8988T (cell line): ENCODE measurements at regions not wholly inside any gene's neighbourhood (a gene's known extent, or its start where the extent isn't known, plus 50 kb on each side); places are given as distances from the start of the nearest gene placed in this dataset.
A peak's percentile ranks its signal among the peaks of the same experiment; 100 is the strongest.

ENCODE experiments used
- DNase-seq: peaks from one replicate; pipeline ENCODE4 v3.0.0; 2011

- no peak for DNase-seq
These were observed 280.4 kb downstream of the TDRD15 start for GRCh38 chr2:21404137-21404536.

- DNase-seq, result no peak
These were observed 281.3 kb downstream of the TDRD15 start for GRCh38 chr2:21404827-21405625.

- DNase-seq, result no peak
These were observed 282.6 kb downstream of the TDRD15 start for GRCh38 chr2:21406386-21406785.

GRCh38 chr2:21406911-21407310, 283.1 kb downstream of the TDRD15 start:
- no peak for DNase-seq

- DNase-seq, result no peak
These were observed 284.1 kb downstream of the TDRD15 start for GRCh38 chr2:21407851-21408250.

GRCh38 chr2:21411741-21412140, 288.0 kb downstream of the TDRD15 start:
- no peak for DNase-seq

GRCh38 chr2:21412944-21413443, 289.2 kb downstream of the TDRD15 start:
- DNase-seq, result no peak

- no peak for DNase-seq
These were observed 291.5 kb downstream of the TDRD15 start for GRCh38 chr2:21415234-21415633.

- DNase-seq, result no peak
These were observed 292.5 kb downstream of the TDRD15 start for GRCh38 chr2:21416226-21416625.

GRCh38 chr2:21418456-21418855, 294.7 kb downstream of the TDRD15 start:
- no peak for DNase-seq

GRCh38 chr2:21420553-21421335, 297.0 kb downstream of the TDRD15 start:
- no peak for DNase-seq

- DNase-seq, result peak; percentile 19
These were observed 298.3 kb downstream of the TDRD15 start for GRCh38 chr2:21422050-21422449.

- no peak for DNase-seq
These were observed 299.2 kb downstream of the TDRD15 start for GRCh38 chr2:21422724-21423522.

- DNase-seq, result no peak
These were observed 300.1 kb downstream of the TDRD15 start for GRCh38 chr2:21423854-21424253.

- no peak for DNase-seq
These were observed 300.6 kb downstream of the TDRD15 start for GRCh38 chr2:21424375-21424774.

GRCh38 chr2:21427606-21428005, 303.8 kb downstream of the TDRD15 start:
- DNase-seq, result no peak

GRCh38 chr2:21428754-21429153, 305.0 kb downstream of the TDRD15 start:
- DNase-seq, result no peak

GRCh38 chr2:21429747-21430146, 306.0 kb downstream of the TDRD15 start:
- DNase-seq, result no peak

- no peak for DNase-seq
These were observed 307.3 kb downstream of the TDRD15 start for GRCh38 chr2:21431078-21431477.

GRCh38 chr2:21438949-21439348, 315.2 kb downstream of the TDRD15 start:
- no peak for DNase-seq

GRCh38 chr2:21441442-21441841, 317.7 kb downstream of the TDRD15 start:
- DNase-seq, result no peak

GRCh38 chr2:21443494-21444105, 319.8 kb downstream of the TDRD15 start:
- no peak for DNase-seq

GRCh38 chr2:21449881-21450280, 326.1 kb downstream of the TDRD15 start:
- no peak for DNase-seq
